HG02642 (cell line): ENCODE measurements at regions not wholly inside any gene's neighbourhood (a gene's known extent, or its start where the extent isn't known, plus 50 kb on each side); places are given as distances from the start of the nearest gene placed in this dataset.
"Not testable (repeated sequence)": the region's sequence is repeated elsewhere in the genome, so short reads cannot be mapped to it uniquely, and the experiment has no call there.

Experiments used
- ATAC-seq: cut with Tn5 transposase; IDR thresholded peaks from one replicate; pipeline ENCODE4 v1.9.1; 2021; ENCODE audit warnings: mild to moderate bottlenecking; ENCODE audit not compliant: unreplicated experiment, poor library complexity

DNA sequence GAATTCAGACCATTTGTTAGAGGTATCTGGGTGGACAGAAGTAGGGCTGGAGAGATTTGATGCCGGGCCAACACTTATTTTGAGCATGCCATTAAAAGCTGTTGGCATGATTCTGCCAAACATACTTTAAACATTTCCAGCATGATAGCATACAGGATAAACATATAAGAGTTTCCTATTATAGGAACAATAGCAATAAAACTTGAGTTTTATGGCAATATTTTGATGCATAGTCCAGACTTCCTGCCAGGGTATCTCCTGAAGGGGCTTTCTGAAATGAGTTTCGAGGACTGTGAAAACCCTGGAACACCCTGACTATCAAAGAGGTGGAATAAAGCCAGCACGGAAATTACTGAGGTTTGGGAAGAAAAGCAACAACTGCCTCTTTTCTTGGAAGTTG, 1398.0 kb upstream of the NXPH2 start:
- no peak for ATAC-seq

DNA sequence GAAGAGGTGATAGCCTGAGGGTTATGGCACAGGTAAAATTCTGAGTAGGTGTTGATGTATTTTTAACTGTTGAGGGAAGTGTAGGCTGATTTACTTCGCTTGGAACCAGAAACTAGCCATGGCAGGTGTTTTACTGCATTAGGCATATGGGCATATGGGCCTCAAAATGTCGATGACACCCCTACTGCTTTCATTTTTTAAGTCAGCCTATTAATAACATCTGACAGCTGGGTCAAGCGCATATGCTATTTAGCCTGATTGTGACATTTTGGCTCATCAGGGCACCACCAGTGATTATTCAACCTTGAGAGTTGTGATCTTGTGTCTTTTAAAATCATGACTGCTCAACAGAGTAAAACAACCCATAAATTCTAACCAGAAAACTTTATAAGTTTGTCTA, 1396.9 kb upstream of the NXPH2 start:
- no peak for ATAC-seq

DNA sequence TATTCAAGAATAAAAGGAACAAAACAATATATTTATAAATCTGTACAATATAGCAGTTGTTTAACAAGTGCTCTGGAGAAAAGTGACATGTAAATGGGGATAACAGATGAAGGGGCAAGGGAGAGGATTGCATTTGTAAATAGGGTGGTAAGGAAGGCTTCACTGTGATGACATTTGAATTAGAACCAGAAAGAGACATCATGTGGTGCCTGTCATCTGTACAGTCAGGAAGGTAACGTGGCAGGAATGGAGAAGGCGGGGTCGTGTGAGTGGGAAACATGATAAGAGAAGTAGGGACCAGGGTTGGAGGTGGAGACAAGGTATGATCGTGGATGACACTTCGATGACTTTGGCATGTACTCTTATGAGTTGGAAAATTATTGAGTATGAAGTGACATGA, 1393.6 kb upstream of the NXPH2 start:
- no peak for ATAC-seq

DNA sequence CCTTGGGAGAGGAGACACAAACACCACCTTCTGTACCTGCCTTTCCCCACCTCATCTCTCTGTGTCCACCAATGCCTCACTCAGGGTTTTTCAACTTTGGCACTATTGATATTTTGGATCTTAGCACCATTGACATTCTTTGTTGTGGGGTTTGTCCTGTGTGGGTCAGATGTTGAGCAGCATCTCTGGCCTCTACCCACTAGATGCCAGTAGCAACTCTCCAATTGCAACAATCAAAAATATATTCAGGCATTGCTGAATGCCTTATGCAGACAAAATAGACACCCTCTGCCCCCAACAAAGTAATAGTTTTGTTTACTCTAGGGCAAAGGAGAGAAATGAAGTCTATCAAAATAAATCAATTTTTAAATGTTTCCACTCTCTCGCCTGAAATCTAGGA, 1384.3 kb upstream of the NXPH2 start:
- no peak for ATAC-seq

- ATAC-seq, result no peak
Measured at GRCh38 chr2:140158259-140158658, 1378.1 kb upstream of the NXPH2 start.

DNA sequence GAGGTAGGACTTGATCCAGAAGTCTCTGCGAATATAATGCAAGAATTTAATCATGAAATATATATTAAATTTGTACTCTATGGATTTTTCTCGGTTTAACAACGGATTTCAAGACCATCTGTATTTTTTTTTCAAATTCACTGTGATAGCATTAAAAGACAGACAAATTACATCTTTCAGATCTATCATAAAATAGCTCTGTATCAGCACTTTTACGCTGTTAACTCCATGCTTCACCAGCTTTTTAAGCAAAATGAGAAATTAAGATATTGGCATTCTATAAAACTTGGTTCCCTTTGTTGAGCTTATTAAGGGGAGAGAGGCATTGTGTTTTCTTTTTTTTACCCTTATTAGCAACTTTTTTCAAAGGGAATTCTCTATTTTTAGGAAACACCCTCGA, 1377.6 kb upstream of the NXPH2 start:
- no peak for ATAC-seq

DNA sequence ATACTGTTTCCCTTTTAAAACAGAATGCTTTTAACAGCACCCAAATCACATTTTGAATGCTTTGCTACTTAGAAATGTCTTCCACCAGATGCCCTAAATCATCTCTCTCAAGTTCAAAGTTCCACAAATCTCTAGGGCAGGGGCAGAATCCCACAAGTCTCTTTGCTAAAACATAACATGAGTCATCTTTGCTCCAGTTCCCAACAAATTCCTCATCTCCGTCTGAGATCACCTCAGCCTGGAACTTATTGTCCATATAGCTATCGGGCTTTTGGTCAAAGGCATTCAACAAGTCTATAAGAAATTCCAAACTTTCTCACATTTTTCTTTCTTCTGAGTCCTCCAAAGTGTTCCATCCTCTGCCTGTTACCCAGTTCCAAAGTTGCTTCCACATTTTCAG, 1374.5 kb upstream of the NXPH2 start:
- ATAC-seq, result no peak

- no peak for ATAC-seq
Measured at GRCh38 chr2:140154271-140154670, 1374.1 kb upstream of the NXPH2 start.

DNA sequence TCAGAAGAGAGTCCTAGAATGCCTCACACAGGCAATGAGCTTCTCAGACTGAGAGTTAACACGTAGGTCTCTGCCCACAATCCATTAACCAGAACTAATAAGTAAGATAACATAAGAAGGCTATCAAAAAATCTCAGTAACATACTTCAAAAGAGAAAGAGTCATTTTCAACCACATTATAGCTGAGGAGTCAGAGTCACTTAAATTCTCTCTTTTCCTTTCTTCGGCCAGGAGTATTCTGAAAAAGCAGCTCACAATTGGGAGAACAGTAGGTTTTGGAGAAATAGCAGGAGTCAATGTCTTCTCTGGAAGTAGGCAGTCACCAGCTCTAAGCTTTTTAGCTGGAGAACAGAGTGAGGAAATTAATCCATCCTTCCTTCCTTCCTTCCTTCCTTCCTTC, 1364.4 kb upstream of the NXPH2 start:
- no peak for ATAC-seq

DNA sequence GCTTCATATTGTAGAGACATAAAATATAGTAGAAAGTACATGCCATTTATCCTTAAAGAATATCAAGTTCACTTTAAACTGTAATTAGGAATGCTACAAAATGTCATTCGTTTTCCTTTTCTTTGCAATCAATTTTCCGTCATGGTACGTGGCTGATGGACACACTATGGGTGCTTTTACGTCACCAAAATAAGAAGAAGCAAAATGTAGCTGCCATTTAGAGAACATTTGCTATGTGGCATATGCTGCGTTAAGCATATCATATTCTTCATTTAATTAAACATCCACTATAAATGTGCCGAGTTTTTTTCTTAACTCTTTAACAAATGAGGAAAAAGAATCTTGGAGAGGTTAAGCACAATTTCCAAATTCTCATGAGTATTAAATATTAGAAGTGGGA, 1358.5 kb upstream of the NXPH2 start:
- ATAC-seq, result no peak

GRCh38 chr2:140136861-140137260, 1356.7 kb upstream of the NXPH2 start:
- ATAC-seq, result no peak

GRCh38 chr2:140136366-140136765, 1356.2 kb upstream of the NXPH2 start:
- no peak for ATAC-seq

DNA sequence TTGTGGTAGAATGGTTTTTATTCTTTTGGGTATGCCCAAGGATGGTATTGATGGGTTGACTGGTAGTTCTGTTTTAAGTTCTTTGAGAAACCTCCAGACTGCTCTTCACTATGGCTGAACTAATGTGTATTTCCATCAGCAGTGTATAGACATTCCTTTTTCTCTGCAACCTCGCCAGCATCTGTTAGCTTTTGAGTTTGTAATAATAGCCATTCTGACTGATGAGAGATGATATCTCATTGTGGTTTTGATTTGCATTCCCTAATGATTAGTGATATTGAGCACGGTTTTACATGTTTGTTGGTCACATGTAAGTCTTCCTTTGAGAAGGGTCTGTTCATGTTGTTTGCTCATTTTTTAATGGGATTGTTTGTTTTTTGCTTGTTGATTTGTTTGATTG, 1348.7 kb upstream of the NXPH2 start:
- ATAC-seq, result no peak

DNA sequence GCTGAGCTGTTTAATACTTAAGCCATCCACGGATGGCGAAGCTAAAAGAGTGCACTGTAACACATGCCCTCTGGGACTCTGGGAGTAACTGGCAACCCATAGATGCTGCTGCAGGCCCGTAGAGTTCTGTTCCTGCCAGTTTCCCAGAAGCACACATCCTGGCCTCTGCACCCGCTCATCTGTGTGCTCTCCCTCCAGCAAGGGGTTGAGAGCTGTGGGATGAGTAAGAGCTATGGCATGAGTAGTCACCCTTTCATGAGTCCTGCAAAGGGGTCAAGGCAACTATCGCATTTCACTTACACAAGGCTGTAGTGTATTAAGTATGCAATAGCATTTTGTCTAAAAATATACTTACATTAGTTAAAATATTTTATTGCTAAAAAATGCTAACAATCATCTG, 1341.8 kb upstream of the NXPH2 start:
- ATAC-seq, result no peak

- ATAC-seq, result no peak
Measured at GRCh38 chr2:140117386-140117785, 1337.2 kb upstream of the NXPH2 start.

GRCh38 chr2:140108706-140109475, 1328.7 kb upstream of the NXPH2 start:
- no peak for ATAC-seq

- ATAC-seq, result no peak
Measured at GRCh38 chr2:140091926-140092325, 1311.7 kb upstream of the NXPH2 start.

DNA sequence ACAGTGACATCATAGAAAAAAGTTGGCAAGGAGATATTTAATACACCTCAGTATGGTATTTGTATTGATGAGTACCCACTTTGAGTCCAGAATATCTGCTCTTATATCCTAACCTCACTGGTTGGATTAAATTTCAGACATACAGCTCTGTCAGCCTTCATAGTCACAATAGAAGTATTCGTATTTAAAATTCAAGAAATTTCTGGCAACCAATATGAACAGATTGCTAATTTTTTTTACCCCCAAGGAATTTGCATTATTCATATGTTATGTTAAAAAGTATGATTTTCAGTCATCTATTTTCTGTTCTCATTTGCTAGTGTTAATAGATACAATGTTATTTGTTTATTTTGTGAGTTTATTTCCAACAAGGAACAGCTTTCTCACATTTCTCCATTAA, 1306.8 kb upstream of the NXPH2 start:
- no peak for ATAC-seq

GRCh38 chr2:140085674-140086073, 1305.5 kb upstream of the NXPH2 start:
- no peak for ATAC-seq

- no peak for ATAC-seq
Measured at GRCh38 chr2:140079038-140079437, 1298.8 kb upstream of the NXPH2 start.

GRCh38 chr2:140076164-140076563, 1296.0 kb upstream of the NXPH2 start:
- ATAC-seq, result no peak

DNA sequence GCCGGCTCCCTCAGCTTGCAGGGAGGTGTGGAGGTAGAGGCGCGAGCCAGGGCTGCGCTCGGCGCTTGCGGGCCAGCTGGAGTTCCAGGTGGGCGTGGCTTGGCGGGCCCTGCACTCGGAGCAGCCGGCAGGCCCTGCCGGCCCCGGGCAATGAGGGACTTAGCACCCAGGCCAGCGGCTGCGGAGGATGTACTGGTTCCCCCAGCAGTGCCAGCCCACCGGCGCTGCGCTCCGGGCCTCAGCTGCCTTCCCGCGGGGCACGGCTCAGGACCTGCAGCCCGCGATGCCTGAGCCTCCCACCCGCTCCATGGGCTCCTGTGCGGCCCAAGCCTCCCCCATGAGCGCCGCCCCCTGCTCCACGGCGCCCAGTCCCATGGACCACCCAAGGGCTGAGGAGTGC, 1293.6 kb upstream of the NXPH2 start:
- ATAC-seq, result not testable (repeated sequence)

DNA sequence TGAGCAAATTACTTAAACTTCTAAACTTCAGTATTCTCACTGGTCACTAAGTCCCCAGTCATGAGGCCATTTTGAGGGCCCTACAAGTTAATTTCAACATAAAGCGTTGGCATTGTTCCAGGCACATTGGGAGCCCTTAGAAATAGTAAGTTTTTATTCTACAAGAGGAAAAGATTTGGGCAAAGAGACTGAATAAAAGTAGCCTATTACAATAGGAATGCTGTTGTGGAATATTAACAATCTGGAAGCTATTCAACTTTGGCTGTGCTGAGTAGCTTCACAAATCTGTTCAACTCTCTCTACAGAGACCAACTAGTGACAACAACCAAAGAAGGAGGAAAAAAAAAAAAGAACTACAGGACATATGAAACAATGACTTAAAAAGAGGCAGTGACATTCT, 1287.5 kb upstream of the NXPH2 start:
- no peak for ATAC-seq
